MM.1S (cell line): ENCODE measurements at regions not wholly inside any gene's neighbourhood (a gene's known extent, or its start where the extent isn't known, plus 50 kb on each side); places are given as distances from the start of the nearest gene placed in this dataset.

Source experiments
- CTCF ChIP-seq: fragments of 300-600 bp; sonication (generic); IDR thresholded peaks from 2 replicates; pipeline ENCODE4 v1.5.1; 2016; ENCODE audit warnings: antibody characterized with exemption, low read length, mixed read lengths
- EZH2 ChIP-seq: fragments of 300-600 bp; sonication (generic); optimal IDR thresholded peaks from 2 replicates; pipeline ENCODE3; 2017; ENCODE audit warnings: low read depth, mild to moderate bottlenecking, antibody characterized with exemption, low read length, mixed read lengths

DNA sequence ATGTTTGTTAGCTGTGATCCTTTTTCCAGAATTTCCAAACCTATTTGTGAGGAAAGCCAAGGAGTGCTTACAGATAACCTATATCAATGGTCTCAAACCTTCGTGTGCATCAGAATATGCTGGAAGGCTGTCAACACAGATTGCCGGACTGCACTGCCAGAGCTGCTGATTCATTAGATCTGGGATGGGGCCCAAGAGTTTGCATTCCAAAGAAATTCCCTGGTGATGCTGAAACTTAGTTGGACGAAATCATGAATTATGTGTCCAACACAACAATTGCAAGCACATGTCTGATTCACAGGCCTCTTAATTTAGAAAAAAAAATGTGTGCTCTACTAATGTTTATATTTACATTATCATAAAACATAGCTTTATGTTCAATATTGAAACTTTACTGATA is 544.0 kb upstream of the AMOT start:
- TF ChIP-seq CTCF: no peak
- TF ChIP-seq EZH2: no peak
